H7 (cell line): ENCODE measurements at regions not wholly inside any gene's neighbourhood (a gene's known extent, or its start where the extent isn't known, plus 50 kb on each side); places are given as distances from the start of the nearest gene placed in this dataset.
A peak's percentile ranks its signal among the peaks of the same experiment; 100 is the strongest.
"Not testable (repeated sequence)": the region's sequence is repeated elsewhere in the genome, so short reads cannot be mapped to it uniquely, and the experiment has no call there.

Experiments used
- DNase-seq: peaks from one replicate; pipeline ENCODE4 v3.0.0; 2012
- H3K27me3 ChIP-seq: 2 replicates; pipeline ENCODE4 v1.6.0; 2011; ENCODE audit warnings: mild to moderate bottlenecking, low read length; ENCODE audit not compliant: control insufficient read depth, insufficient read depth
- H3K36me3 ChIP-seq: replicated peaks from 2 replicates; pipeline ENCODE4 v1.5.1; 2011; ENCODE audit warnings: low read length; ENCODE audit not compliant: control insufficient read depth, insufficient read depth
- H3K4me3 ChIP-seq: 2 replicates; pipeline ENCODE4 v1.5.1; 2011; ENCODE audit warnings: low read depth, mild to moderate bottlenecking, control low read depth, low read length, moderate library complexity; ENCODE audit not compliant: insufficient read depth

DNA sequence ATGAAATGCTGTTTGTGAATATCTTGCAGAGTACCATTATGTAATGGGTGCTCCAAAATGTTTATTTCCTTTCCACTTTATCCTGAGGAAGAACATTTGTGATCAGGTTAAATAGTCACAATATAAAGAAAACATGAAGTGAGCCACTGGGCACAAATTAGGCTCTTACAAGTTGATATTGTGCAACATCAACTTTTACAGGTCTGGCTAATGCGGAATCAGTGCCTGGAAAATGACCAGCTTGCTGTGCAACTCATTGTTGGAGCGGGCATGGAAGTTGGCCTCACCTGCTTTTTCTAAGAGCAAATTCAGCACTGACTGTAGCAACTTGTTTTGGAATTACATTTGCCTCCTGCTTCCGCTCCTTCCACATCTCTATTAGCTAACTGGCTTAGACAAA is 216.9 kb upstream of the PLPPR1 start:
- Histone ChIP-seq H3K36me3 (no peaks in the 10 kb centered on the region), H3K27me3 (no peaks in the 10 kb centered on the region), H3K4me3 (no peak overlapping the region)
- DNase-seq, result no peak

GRCh38 chr9:100813871-100814270 is 214.7 kb upstream of the PLPPR1 start:
- no peak overlapping the region for H3K4me3 ChIP-seq
- DNase-seq, result no peak
- H3K36me3 ChIP-seq, result no peaks in the 10 kb centered on the region
- H3K27me3 ChIP-seq, result no peaks in the 10 kb centered on the region

GRCh38 chr9:100819980-100820379 is 208.5 kb upstream of the PLPPR1 start:
- DNase-seq, result peak; percentile 10
- Histone ChIP-seq H3K27me3 (no peaks in the 10 kb centered on the region), H3K4me3 (no peak overlapping the region), H3K36me3 (no peaks in the 10 kb centered on the region)

DNA sequence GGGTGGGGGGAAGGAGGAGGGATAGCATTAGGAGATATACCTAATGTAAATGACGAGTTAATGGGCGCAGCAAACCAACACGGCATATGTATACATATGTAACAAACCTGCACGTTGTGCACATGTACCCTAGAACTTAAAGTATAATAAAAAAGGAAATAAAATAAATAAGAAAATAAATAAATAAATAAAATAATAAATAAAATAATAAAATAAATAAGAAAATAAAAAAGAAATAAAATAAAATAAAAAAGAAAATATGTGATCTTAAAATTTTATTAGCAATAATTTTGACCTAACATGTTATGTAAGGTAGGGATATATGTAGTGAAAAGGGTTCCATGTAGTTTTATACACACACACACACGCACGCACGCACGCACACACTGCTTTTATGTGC is 195.5 kb upstream of the PLPPR1 start:
- H3K36me3 ChIP-seq, H3K27me3 ChIP-seq, H3K4me3 ChIP-seq, DNase-seq: not testable (repeated sequence)

DNA sequence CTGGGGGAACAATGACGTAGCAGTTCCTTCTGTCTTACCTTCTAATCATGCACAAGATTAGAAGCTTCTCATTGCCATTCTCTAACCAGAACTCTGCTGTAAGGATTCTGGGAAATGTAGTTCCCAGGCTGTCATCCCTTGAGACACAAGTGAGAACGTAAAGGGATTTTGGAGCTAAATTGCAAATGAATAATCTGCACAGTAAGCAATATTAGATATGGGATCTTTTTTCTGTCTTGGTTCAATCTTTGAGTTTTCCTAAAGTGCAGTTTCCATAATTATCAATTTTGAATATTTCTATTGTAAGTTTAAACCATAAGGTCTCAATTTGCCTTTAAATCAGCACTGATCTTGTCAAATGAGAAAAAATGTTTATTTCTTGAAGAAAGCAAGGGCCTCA is 189.7 kb upstream of the PLPPR1 start:
- DNase-seq, result no peak

GRCh38 chr9:100848726-100849125 is 179.8 kb upstream of the PLPPR1 start:
- Histone ChIP-seq H3K36me3 (no peaks in the 10 kb centered on the region), H3K27me3 (no peaks in the 10 kb centered on the region), H3K4me3 (no peak overlapping the region)
- no peak for DNase-seq

More for the DNA sequence above, 189.7 kb upstream of the PLPPR1 start:
- Histone ChIP-seq H3K27me3 (no peaks in the 10 kb centered on the region), H3K4me3 (no peak overlapping the region), H3K36me3 (no peaks in the 10 kb centered on the region)

GRCh38 chr9:100852088-100852487 is 176.4 kb upstream of the PLPPR1 start:
- Histone ChIP-seq H3K36me3 (no peaks in the 10 kb centered on the region), H3K27me3 (no peaks in the 10 kb centered on the region), H3K4me3 (no peak overlapping the region)
- no peak for DNase-seq

- H3K4me3 ChIP-seq, result no peak overlapping the region
- DNase-seq, result no peak
- no peaks in the 10 kb centered on the region for H3K27me3 ChIP-seq
- no peaks in the 10 kb centered on the region for H3K36me3 ChIP-seq
Measured at GRCh38 chr9:100856238-100856637, 172.3 kb upstream of the PLPPR1 start.

DNA sequence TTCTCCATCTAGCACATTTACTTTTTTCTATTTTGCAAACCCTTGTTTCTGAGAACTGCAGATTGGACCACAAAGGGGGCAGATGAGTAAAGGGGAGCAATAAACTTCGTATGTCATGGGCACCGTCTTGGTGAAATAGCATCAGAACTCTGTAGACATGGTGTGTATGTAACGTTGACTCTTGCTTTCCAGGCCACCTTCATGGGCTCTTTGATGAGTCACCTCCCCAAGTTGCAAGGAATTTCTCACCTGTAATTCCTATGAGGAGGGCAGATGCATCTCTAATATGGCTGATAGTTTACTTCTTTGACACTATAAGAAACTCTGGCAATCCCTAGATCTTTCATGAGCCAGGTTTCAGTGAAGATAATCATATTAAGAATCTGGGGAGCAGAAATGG is 163.4 kb upstream of the PLPPR1 start:
- no peaks in the 10 kb centered on the region for H3K36me3 ChIP-seq
- H3K27me3 ChIP-seq, result no peaks in the 10 kb centered on the region
- DNase-seq, result no peak
- no peak overlapping the region for H3K4me3 ChIP-seq

GRCh38 chr9:100865648-100866047 is 162.9 kb upstream of the PLPPR1 start:
- Histone ChIP-seq H3K36me3 (no peaks in the 10 kb centered on the region), H3K4me3 (no peak overlapping the region), H3K27me3 (no peaks in the 10 kb centered on the region)
- DNase-seq, result no peak

GRCh38 chr9:100869326-100869725 is 159.2 kb upstream of the PLPPR1 start:
- Histone ChIP-seq H3K4me3 (no peak overlapping the region), H3K27me3 (no peaks in the 10 kb centered on the region)

DNA sequence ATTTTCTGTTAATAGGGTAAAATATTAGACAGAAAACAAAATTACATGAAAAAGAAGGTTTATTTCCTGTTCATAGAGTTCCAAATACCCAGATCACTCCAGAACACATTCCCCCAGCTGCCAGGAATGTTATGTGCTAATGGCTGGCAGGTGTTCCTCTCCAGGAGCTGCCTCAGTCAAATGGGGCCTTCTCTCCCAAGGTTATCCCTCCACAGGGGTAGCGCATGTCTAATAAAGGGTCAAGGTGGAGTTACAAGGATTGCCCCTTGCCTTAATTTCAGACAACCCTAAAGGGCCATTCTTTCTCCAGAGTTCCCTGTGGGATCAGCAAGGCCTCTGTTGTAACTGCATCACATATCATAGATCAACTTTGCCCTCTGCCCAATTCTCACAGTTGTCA is 148.6 kb upstream of the PLPPR1 start:
- no peak for DNase-seq
- no peaks in the 10 kb centered on the region for H3K27me3 ChIP-seq
- H3K36me3 ChIP-seq, result no peaks in the 10 kb centered on the region
- no peak overlapping the region for H3K4me3 ChIP-seq

More at GRCh38 chr9:100869326-100869725, 159.2 kb upstream of the PLPPR1 start:
- DNase-seq, result no peak
- H3K36me3 ChIP-seq, result no peaks in the 10 kb centered on the region

DNA sequence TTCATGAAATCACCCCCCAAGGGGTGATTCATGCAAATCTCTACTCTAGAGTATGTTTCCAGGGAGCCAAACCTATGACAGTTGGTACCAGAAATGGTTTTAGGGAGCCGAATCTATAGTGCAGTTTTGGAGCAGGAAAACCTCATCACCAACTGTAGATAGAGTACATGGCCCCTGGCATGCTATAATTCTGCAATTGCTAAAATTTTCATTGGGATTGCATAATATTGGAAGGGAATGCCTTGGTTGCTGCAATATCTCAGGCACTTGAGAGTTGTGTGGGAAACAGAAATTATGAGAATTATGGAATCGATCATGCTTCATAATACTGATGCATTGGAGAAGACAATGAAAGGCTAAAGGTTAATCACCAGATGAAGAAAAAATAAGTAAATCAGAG is 148.2 kb upstream of the PLPPR1 start:
- no peak overlapping the region for H3K4me3 ChIP-seq
- no peaks in the 10 kb centered on the region for H3K36me3 ChIP-seq
- DNase-seq, result no peak
- H3K27me3 ChIP-seq, result no peaks in the 10 kb centered on the region

DNA sequence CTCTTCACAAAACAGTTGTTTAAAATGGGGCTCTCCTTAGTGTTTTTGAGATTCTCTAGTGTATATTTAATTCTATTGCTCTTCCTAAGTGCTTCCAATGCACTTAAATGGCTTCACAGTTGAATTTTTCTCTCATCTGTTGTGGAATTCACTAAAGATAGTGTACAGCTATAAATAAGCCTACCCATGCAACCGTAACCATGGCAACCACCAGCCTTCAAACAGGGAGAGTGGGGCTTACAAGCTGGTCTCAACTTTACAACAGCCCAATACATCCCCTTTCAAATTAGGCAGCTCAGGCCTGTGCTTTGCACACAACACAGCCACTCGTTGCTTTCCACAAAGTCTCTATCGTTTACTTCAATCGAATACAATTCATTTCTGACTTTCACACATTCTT is 144.0 kb upstream of the PLPPR1 start:
- H3K36me3 ChIP-seq, result no peaks in the 10 kb centered on the region
- H3K27me3 ChIP-seq, result no peaks in the 10 kb centered on the region
- no peak overlapping the region for H3K4me3 ChIP-seq
- no peak for DNase-seq

DNA sequence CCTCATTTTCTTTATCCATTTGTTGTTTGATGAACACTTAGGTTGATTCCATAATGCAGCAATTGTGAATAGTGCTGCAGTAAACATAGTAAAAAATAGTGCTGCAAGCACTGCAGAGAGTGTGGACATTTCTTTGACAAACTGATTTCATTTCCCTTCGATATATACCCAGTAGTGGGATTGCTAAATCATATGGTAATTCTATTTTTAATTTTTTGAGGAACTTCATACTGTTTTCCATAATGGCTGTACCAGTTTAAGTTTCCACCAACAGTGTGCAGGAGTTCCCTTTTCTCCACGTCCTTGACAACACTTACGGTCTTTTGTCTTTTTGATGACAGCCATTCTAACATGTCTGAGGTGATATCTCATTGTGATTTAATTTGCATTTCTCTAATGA is 138.2 kb upstream of the PLPPR1 start:
- H3K27me3 ChIP-seq, result no peaks in the 10 kb centered on the region
- H3K36me3 ChIP-seq, result no peaks in the 10 kb centered on the region
- H3K4me3 ChIP-seq, result no peak overlapping the region
- no peak for DNase-seq

DNA sequence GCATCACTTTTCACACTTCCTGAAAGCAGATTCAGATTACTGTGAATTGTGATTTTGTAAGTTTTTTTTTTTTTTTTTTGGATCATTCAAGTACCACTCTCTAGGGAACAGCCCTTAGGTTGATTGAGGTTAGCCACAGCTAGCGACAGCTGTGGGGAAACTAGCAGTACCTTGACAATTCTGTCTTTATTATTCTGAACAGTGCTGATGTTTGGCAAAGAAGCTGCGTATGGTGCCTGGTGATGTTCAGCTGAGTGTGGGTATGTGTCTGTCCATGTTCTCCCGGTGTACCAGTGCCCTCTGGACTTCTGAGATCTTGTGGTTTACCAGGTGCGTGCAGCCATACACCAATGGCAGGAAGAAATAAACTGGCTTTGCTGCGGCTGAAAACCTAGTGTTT is 117.3 kb upstream of the PLPPR1 start:
- H3K36me3 ChIP-seq, result no peaks in the 10 kb centered on the region
- no peak for DNase-seq
- no peaks in the 10 kb centered on the region for H3K27me3 ChIP-seq
- no peak overlapping the region for H3K4me3 ChIP-seq
